Gastroesophageal sphincter (tissue), 4 donors: ENCODE measurements at regions not wholly inside any gene's neighbourhood (a gene's known extent, or its start where the extent isn't known, plus 50 kb on each side); places are given as distances from the start of the nearest gene placed in this dataset.

Source experiments
- ATAC-seq: fragments of 150-250 bp; one replicate; pipeline ENCODE4 v1.9.1; 2016; ENCODE audit warnings: mild to moderate bottlenecking, moderate library complexity
- H3K27ac ChIP-seq, 4 donors: fragments of 200-600 bp; sonication (generic) in 3 of 4; 1 replicate in 3 of 4; 2 replicates in 1 of 4; pipeline ENCODE4 v1.5.1; 2016 to 2019
- H3K27me3 ChIP-seq: fragments of 200-600 bp; sonication (generic); one replicate; pipeline ENCODE4 v1.5.1; 2019
- H3K36me3 ChIP-seq, 2 donors: fragments of 200-600 bp; sonication (generic); one replicate each; pipeline ENCODE4 v1.5.1; 2019; ENCODE audit warnings: control low read depth in 1 of 2
- H3K4me1 ChIP-seq, 3 donors: fragments of 200-600 bp; sonication (generic); 1 replicate in 2 of 3; 2 replicates in 1 of 3; pipeline ENCODE4 v1.5.1; 2016 to 2019; ENCODE audit warnings: control low read depth in 2 of 3
- H3K4me3 ChIP-seq, 2 donors: fragments of 200-600 bp; sonication (generic); one replicate each; pipeline ENCODE4 v1.5.1; 2019; ENCODE audit warnings: mild to moderate bottlenecking in 1 of 2, moderate library complexity in 1 of 2
- H3K9me3 ChIP-seq, 3 donors: fragments of 200-600 bp; sonication (generic); one replicate each; pipeline ENCODE4 v1.5.1; 2017 to 2019; ENCODE audit warnings: control low read depth in 2 of 3
- EP300 ChIP-seq: sonication (generic); formaldehyde crosslinking; IDR thresholded peaks from one replicate; pipeline ENCODE4 v1.6.1; 2017; ENCODE audit warnings: antibody characterized with exemption, mild to moderate bottlenecking
- POLR2A ChIP-seq, 2 donors: fragments of 450-650 bp; IDR thresholded peaks; one replicate each; pipeline ENCODE4 v1.6.1; 2017; ENCODE audit warnings: antibody characterized with exemption in 2 of 2, mild to moderate bottlenecking in 2 of 2, moderate library complexity in 1 of 2
- POLR2AphosphoS5 ChIP-seq: sonication (generic); formaldehyde crosslinking; IDR thresholded peaks from one replicate; pipeline ENCODE4 v1.6.1; 2017; ENCODE audit warnings: antibody characterized with exemption
- WGBS, 2 donors: methylation state at CpG; one replicate each; pipeline ENCODE4 v1.1.5; 2018; ENCODE audit warnings: low coverage in 1 of 2; 5-methylcytosine and 5-hydroxymethylcytosine counted together
- TF ChIP-seq, protein P1 (sequence below), 4 experiments: fragments of 200-600 bp in 2 of 4; fragments of 450-650 bp in 2 of 4; sonication (generic) in 1 of 4; IDR thresholded peaks; one replicate each; pipeline ENCODE4 v1.5.1; 2017 to 2019; ENCODE audit warnings: antibody characterized with exemption in 4 of 4, mild to moderate bottlenecking in 2 of 4, moderate library complexity in 2 of 4

DNA sequence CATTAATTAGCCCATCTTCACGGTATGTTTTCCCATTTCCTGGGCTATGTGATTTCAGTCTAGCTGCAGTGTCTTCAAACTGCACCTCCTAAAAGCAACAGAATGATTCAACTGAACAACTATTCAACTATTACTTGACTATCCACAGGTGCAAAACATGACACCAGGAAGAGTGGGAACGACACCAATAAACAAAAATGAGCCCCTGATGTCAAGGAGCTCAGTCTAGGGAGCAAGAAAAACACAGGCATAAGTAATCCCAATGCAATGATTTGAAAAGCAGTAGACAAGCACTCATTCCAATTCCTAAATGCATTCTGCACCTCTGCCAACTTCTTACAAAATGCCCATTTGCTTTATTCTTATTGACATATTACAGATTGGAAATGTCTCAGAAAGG lies 285.6 kb downstream of the ETS1 start:
- TF ChIP-seq POLR2A (IDR thresholded peaks at IDR 0.05) (no peak), EP300 (no peak), POLR2AphosphoS5 (no peak)
- TF ChIP-seq, protein P1, sequence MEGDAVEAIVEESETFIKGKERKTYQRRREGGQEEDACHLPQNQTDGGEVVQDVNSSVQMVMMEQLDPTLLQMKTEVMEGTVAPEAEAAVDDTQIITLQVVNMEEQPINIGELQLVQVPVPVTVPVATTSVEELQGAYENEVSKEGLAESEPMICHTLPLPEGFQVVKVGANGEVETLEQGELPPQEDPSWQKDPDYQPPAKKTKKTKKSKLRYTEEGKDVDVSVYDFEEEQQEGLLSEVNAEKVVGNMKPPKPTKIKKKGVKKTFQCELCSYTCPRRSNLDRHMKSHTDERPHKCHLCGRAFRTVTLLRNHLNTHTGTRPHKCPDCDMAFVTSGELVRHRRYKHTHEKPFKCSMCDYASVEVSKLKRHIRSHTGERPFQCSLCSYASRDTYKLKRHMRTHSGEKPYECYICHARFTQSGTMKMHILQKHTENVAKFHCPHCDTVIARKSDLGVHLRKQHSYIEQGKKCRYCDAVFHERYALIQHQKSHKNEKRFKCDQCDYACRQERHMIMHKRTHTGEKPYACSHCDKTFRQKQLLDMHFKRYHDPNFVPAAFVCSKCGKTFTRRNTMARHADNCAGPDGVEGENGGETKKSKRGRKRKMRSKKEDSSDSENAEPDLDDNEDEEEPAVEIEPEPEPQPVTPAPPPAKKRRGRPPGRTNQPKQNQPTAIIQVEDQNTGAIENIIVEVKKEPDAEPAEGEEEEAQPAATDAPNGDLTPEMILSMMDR (IDR thresholded peaks at IDR 0.05) = no peak
- WGBS, 2 donors = 86 to 100% methylated on average over 1 to 2 of the region's 2 CpGs
- H3K36me3 ChIP-seq = no peaks in the 10 kb centered on the region
- H3K4me1 ChIP-seq = peaks cover 3 to 23% (median 8%) of the 10 kb centered on the region in 3 donors
- no peaks in the 10 kb centered on the region for H3K27me3 ChIP-seq
- no peak overlapping the region for H3K4me3 ChIP-seq
- ATAC-seq = no peak
- H3K9me3 ChIP-seq = no peaks in the 10 kb centered on the region
- H3K27ac ChIP-seq = no peak overlapping the region

GRCh38 chr11:128300785-128301184 lies 286.6 kb downstream of the ETS1 start:
- H3K4me3 ChIP-seq = no peak overlapping the region
- H3K36me3 ChIP-seq = no peaks in the 10 kb centered on the region
- H3K27ac ChIP-seq = no peak overlapping the region
- no peak for ATAC-seq
- TF ChIP-seq, protein P1 (IDR thresholded peaks at IDR 0.05) = no peak
- TF ChIP-seq POLR2A (IDR thresholded peaks at IDR 0.05) (no peak), EP300 (no peak), POLR2AphosphoS5 (no peak)
- WGBS, 2 donors = 87 to 100% methylated on average over 2 of the region's 2 CpGs
- H3K27me3 ChIP-seq = no peaks in the 10 kb centered on the region
- H3K9me3 ChIP-seq = no peaks in the 10 kb centered on the region
- H3K4me1 ChIP-seq = peaks cover 3 to 27% (median 8%) of the 10 kb centered on the region in 3 donors

DNA sequence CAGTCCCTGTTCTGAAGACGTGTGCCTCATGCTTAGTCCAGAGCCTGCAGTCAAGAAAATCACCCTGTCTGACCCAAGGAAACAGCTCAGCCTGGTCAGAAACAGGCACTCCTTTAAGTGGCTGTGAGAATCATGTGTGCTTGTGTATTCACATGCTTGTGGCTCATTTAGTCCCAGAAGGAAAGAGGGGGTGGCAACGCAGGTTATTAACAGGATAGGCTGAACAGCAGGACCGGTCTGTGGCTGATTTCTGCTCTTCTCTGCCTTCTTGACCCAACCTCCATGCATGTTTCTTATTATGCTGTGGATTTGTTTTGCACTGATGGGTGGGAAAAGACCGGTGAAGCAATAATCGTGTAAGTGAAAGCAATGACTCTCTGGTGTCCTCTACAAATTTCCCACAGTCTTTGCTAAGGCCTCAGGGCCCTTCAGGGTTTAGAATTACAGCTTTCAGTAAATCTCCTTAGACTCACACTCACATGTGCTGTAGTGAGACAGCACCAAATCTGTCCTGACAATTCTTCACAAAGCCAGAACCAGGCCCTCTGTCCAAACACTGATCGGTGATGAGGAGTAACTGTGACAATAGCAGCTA lies 288.1 kb downstream of the ETS1 start:
- WGBS, 2 donors = 79 to 93% methylated on average over 3 to 5 of the region's 6 CpGs
- H3K36me3 ChIP-seq = no peaks in the 10 kb centered on the region
- H3K27me3 ChIP-seq = no peaks in the 10 kb centered on the region
- peak overlapping the region in 3 of 4 donors; percentile 40 to 44 (median 42) for H3K27ac ChIP-seq
- no peaks in the 10 kb centered on the region for H3K9me3 ChIP-seq
- no peak for TF ChIP-seq EP300
- TF ChIP-seq, protein P1 (IDR thresholded peaks at IDR 0.05) = no peak
- TF ChIP-seq POLR2AphosphoS5 = no peak
- no peak for TF ChIP-seq POLR2A (IDR thresholded peaks at IDR 0.05)
- ATAC-seq = peak; percentile 68
- peaks cover 3 to 35% (median 16%) of the 10 kb centered on the region in 3 donors for H3K4me1 ChIP-seq
- no peak overlapping the region for H3K4me3 ChIP-seq

DNA sequence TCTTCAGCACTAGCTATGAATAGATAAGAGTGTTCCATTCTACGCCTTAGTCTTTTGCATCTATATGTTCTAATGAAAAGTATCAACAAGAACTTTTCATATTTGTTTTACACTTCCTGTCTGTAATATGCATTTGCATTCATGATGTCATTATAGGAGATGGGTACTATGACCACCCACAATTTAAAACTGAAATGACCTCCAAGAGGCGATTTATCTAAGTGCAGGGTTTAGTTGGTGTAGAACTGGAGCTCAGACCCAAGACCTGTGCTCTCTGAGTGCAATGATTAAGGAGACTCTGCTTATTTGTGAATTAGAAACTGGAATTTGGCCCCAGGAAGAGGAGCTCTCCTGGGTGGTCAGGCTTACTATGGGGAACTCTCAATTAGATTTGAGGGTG lies 289.1 kb downstream of the ETS1 start:
- 85 to 100% methylated on average over 1 to 2 of the region's 2 CpGs for WGBS, 2 donors
- no peak for ATAC-seq

More for the DNA sequence above, 289.1 kb downstream of the ETS1 start:
- Histone ChIP-seq H3K36me3 (no peaks in the 10 kb centered on the region), H3K4me1 (peaks cover 3 to 40% (median 20%) of the 10 kb centered on the region in 3 donors), H3K27me3 (no peaks in the 10 kb centered on the region), H3K9me3 (no peaks in the 10 kb centered on the region), H3K4me3 (no peak overlapping the region), H3K27ac (peak overlapping the region in 3 of 4 donors; percentile 18 to 43 (median 39))
- TF ChIP-seq POLR2AphosphoS5 (no peak), POLR2A (IDR thresholded peaks at IDR 0.05) (no peak), EP300 (no peak)
- TF ChIP-seq, protein P1 (IDR thresholded peaks at IDR 0.05) = no peak
